Subcutaneous abdominal adipose tissue (tissue), 5 donors: ENCODE measurements at regions not wholly inside any gene's neighbourhood (a gene's known extent, or its start where the extent isn't known, plus 50 kb on each side); places are given as distances from the start of the nearest gene placed in this dataset.
"Not testable (repeated sequence)": the region's sequence is repeated elsewhere in the genome, so short reads cannot be mapped to it uniquely, and the experiment has no call there.

Source experiments
- H3K27ac ChIP-seq: one replicate; pipeline ENCODE4 v1.7.0; 2013; ENCODE audit warnings: low read depth, mild to moderate bottlenecking, inconsistent platforms, low read length, moderate library complexity
- H3K27me3 ChIP-seq, 5 donors: one replicate each; pipeline ENCODE4 v1.7.0; 2013; ENCODE audit warnings: low read length in 5 of 5, inconsistent platforms in 1 of 5; ENCODE audit not compliant: control insufficient read depth in 5 of 5, insufficient read depth in 4 of 5
- H3K36me3 ChIP-seq, 5 donors: one replicate each; pipeline ENCODE4 v1.7.0; 2013; ENCODE audit warnings: low read length in 5 of 5; ENCODE audit not compliant: control insufficient read depth in 5 of 5, insufficient read depth in 5 of 5
- H3K4me1 ChIP-seq, 5 donors: one replicate each; pipeline ENCODE4 v1.7.0; 2013; ENCODE audit warnings: low read length in 5 of 5, mild to moderate bottlenecking in 3 of 5, moderate library complexity in 1 of 5; ENCODE audit not compliant: control insufficient read depth in 5 of 5, insufficient read depth in 5 of 5
- H3K4me3 ChIP-seq, 5 donors: one replicate each; pipeline ENCODE4 v1.7.0; 2013; ENCODE audit warnings: low read length in 5 of 5, low read depth in 1 of 5
- H3K9ac ChIP-seq, 5 donors: one replicate each; pipeline ENCODE4 v1.7.0; 2013; ENCODE audit warnings: low read length in 5 of 5, mild to moderate bottlenecking in 4 of 5, moderate library complexity in 3 of 5
- H3K9me3 ChIP-seq, 5 donors: one replicate each; pipeline ENCODE4 v1.7.0; 2013; ENCODE audit warnings: low read length in 5 of 5; ENCODE audit not compliant: control insufficient read depth in 5 of 5
- donor health status: healthy.
- donor health status: healthy.
- donor health status: healthy.
- donor health status: healthy.
- donor health status: healthy.

GRCh38 chr18:26639149-26639548, 90.8 kb upstream of the KCTD1 start:
- H3K27ac ChIP-seq = no peak overlapping the region
- peaks cover 0 to 7% (median 4%) of the 10 kb centered on the region in 5 donors for H3K4me1 ChIP-seq
- H3K9ac ChIP-seq = no peak overlapping the region
- no peaks in the 10 kb centered on the region for H3K9me3 ChIP-seq
- no peak overlapping the region for H3K4me3 ChIP-seq
- H3K27me3 ChIP-seq = peaks cover 0 to 6% (median 2%) of the 10 kb centered on the region in 5 donors
- no peaks in the 10 kb centered on the region for H3K36me3 ChIP-seq

DNA sequence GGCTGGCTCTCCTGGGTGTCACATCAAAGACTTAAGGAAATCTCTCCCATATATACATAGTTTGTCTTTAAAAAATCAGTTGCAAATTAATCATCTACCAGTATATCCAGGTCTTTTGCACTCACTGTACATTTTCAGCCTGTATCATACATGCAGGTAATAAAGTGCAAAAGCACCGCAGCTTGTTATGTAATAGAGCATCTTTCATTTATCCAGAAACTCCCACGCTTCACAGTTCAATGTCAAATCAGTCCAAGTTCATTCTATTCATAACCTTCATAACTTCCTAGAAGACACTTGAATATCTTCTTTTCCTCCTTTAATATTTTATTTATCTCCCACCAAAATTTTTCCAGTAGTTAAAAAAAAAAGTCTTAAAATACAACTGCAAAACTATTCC, 89.6 kb upstream of the KCTD1 start:
- H3K4me3 ChIP-seq = no peak overlapping the region
- H3K27ac ChIP-seq = no peak overlapping the region
- peaks cover 0 to 2% (median under 1%) of the 10 kb centered on the region in 5 donors for H3K4me1 ChIP-seq
- H3K9ac ChIP-seq = no peak overlapping the region
- H3K36me3 ChIP-seq = no peaks in the 10 kb centered on the region
- no peaks in the 10 kb centered on the region for H3K9me3 ChIP-seq
- H3K27me3 ChIP-seq = peaks cover 0 to 6% (median 2%) of the 10 kb centered on the region in 5 donors

DNA sequence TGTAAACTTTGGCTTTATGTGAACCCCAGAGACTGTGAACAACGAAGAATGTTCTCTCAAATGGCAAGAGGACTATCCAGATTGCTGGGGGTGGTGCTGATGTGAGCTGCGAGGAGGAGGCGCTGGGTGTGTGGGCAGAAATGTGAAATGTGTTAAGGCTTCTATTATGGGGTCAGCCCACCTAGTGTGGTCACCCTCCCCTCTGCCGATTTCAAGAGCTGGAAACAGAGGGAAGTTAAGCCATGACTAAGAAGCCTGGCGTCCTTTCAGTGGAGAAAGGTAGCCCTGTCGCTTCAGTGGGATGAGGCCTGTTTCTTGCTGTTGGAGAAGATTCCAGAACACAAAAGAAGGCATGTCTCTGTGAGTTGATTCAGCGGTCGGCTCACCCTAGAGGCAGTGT, 89.0 kb upstream of the KCTD1 start:
- no peak overlapping the region for H3K27ac ChIP-seq
- H3K9ac ChIP-seq = no peak overlapping the region
- no peaks in the 10 kb centered on the region for H3K36me3 ChIP-seq
- H3K4me1 ChIP-seq = no peaks in the 10 kb centered on the region
- H3K4me3 ChIP-seq = no peak overlapping the region
- H3K27me3 ChIP-seq = peaks cover 0 to 6% (median 2%) of the 10 kb centered on the region in 5 donors
- H3K9me3 ChIP-seq = no peaks in the 10 kb centered on the region

GRCh38 chr18:26635466-26635865, 87.1 kb upstream of the KCTD1 start:
- H3K4me3 ChIP-seq = no peak overlapping the region
- no peaks in the 10 kb centered on the region for H3K9me3 ChIP-seq
- no peak overlapping the region for H3K27ac ChIP-seq

DNA sequence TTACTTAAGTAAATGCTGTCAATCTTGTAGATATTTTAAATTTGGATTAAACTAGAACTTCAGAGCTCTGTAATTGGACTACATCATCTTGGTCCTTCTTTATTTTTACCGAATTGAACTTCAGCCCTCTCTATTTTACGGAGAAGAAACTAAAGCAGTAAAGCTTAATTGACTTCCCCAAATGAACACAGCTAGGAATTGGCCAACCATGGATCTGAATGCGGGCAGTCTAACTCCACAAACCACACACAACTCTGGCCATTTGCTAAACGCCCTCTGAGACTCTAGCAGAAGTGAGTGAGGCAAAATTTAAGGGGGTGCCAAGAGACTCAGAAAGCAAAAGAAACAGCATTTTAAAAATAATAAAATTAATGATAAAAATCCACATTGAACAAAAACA, 86.3 kb upstream of the KCTD1 start:
- H3K27me3 ChIP-seq = peaks cover 0 to 6% (median 2%) of the 10 kb centered on the region in 5 donors
- no peaks in the 10 kb centered on the region for H3K36me3 ChIP-seq
- no peaks in the 10 kb centered on the region for H3K4me1 ChIP-seq
- no peak overlapping the region for H3K27ac ChIP-seq
- no peaks in the 10 kb centered on the region for H3K9me3 ChIP-seq
- no peak overlapping the region for H3K4me3 ChIP-seq
- H3K9ac ChIP-seq = no peak overlapping the region

More at GRCh38 chr18:26635466-26635865, 87.1 kb upstream of the KCTD1 start:
- Histone ChIP-seq H3K27me3 (peaks cover 0 to 6% (median 2%) of the 10 kb centered on the region in 5 donors), H3K36me3 (no peaks in the 10 kb centered on the region), H3K4me1 (no peaks in the 10 kb centered on the region), H3K9ac (no peak overlapping the region)

- Histone ChIP-seq H3K4me1 (no peaks in the 10 kb centered on the region), H3K27me3 (peaks cover 0 to 6% (median 2%) of the 10 kb centered on the region in 5 donors), H3K36me3 (no peaks in the 10 kb centered on the region), H3K9me3 (no peaks in the 10 kb centered on the region), H3K27ac (no peak overlapping the region), H3K9ac (no peak overlapping the region), H3K4me3 (no peak overlapping the region)
Observed at GRCh38 chr18:26631135-26631534, 82.8 kb upstream of the KCTD1 start.

- H3K9ac ChIP-seq = no peak overlapping the region
- H3K27me3 ChIP-seq = peaks cover 0 to 5% (median 1%) of the 10 kb centered on the region in 5 donors
- H3K36me3 ChIP-seq = no peaks in the 10 kb centered on the region
- H3K4me1 ChIP-seq = no peaks in the 10 kb centered on the region
- no peak overlapping the region for H3K27ac ChIP-seq
- H3K9me3 ChIP-seq = peaks cover 0 to 3% (median 0%) of the 10 kb centered on the region in 5 donors
- no peak overlapping the region for H3K4me3 ChIP-seq
Observed at GRCh38 chr18:26630596-26630995, 82.2 kb upstream of the KCTD1 start.

- H3K9ac ChIP-seq = no peak overlapping the region
- peaks cover 0 to 12% (median 0%) of the 10 kb centered on the region in 5 donors for H3K9me3 ChIP-seq
- H3K4me1 ChIP-seq = no peaks in the 10 kb centered on the region
- H3K27ac ChIP-seq = no peak overlapping the region
- no peaks in the 10 kb centered on the region for H3K36me3 ChIP-seq
- H3K4me3 ChIP-seq = no peak overlapping the region
- no peaks in the 10 kb centered on the region for H3K27me3 ChIP-seq
Observed at GRCh38 chr18:26628017-26628416, 79.7 kb upstream of the KCTD1 start.

- H3K27ac ChIP-seq = no peak overlapping the region
- H3K4me3 ChIP-seq = no peak overlapping the region
- peaks cover 0 to 12% (median 0%) of the 10 kb centered on the region in 5 donors for H3K9me3 ChIP-seq
- H3K4me1 ChIP-seq = peaks cover 0 to 5% (median 3%) of the 10 kb centered on the region in 5 donors
- no peaks in the 10 kb centered on the region for H3K27me3 ChIP-seq
- no peak overlapping the region for H3K9ac ChIP-seq
- H3K36me3 ChIP-seq = no peaks in the 10 kb centered on the region
Observed at GRCh38 chr18:26624443-26624842, 76.1 kb upstream of the KCTD1 start.

DNA sequence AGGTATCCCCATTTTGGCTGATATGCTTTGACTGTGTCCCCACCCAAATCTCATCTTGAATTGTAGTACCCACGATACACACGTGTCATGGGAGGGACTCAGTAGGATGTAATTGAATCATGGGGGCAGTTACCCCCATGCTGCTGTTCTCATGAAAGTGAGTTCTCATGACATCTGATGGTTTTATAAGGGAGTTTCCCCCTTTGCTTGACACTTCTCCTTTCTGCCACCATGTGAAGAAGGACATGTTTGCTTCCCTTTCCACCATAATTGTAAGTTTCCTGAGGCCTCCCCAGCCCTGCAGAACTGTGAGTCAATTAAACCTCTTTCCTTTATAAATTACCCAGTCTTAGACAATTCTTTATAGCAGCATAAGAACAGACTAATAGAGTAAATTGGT, 75.0 kb upstream of the KCTD1 start:
- H3K9me3 ChIP-seq = peaks cover 0 to 12% (median 0%) of the 10 kb centered on the region in 5 donors
- H3K27me3 ChIP-seq, H3K4me1 ChIP-seq, H3K4me3 ChIP-seq, H3K9ac ChIP-seq, H3K36me3 ChIP-seq, H3K27ac ChIP-seq: not testable (repeated sequence)
